Right lung (tissue), 2 donors: ENCODE measurements at regions not wholly inside any gene's neighbourhood (a gene's known extent, or its start where the extent isn't known, plus 50 kb on each side); places are given as distances from the start of the nearest gene placed in this dataset.
"Not testable (repeated sequence)": the region's sequence is repeated elsewhere in the genome, so short reads cannot be mapped to it uniquely, and the experiment has no call there.

Experiments
- DNase-seq, 2 donors: peaks; one replicate each; pipeline ENCODE4 v3.0.0-alpha.2; 2013

- DNase-seq: no peak
Measured at GRCh38 chr12:92061061-92061460, 84.6 kb downstream of the BTG1 start.

- DNase-seq: no peak
Measured at GRCh38 chr12:92059960-92060359, 85.7 kb downstream of the BTG1 start.

DNA sequence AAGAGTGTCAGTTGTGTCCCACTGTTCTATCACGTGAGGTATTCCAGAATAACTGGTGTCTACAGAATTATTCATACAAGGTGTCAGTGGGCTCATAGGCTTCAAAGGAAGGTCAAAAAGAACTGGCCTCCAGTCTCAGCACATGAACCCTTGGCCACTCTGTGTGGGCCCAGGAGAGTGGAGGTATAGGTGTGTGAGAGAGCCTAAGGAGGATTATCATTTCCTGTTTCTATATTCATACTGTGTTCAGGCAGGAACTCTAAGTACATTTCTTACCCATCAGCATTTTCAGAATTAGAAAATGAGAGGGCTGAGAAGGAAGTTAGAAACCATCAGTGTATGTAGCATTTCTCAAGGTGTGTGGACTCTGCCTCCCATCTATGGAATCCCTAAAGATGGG lies 87.0 kb downstream of the BTG1 start:
- no peak for DNase-seq

GRCh38 chr12:92056756-92057155 lies 88.9 kb downstream of the BTG1 start:
- DNase-seq: not testable (repeated sequence)

- DNase-seq: no peak
Measured at GRCh38 chr12:92056290-92056689, 89.4 kb downstream of the BTG1 start.

GRCh38 chr12:92055877-92056276 lies 89.8 kb downstream of the BTG1 start:
- DNase-seq: no peak

- DNase-seq: no peak
Measured at GRCh38 chr12:92051441-92051840, 94.2 kb downstream of the BTG1 start.

DNA sequence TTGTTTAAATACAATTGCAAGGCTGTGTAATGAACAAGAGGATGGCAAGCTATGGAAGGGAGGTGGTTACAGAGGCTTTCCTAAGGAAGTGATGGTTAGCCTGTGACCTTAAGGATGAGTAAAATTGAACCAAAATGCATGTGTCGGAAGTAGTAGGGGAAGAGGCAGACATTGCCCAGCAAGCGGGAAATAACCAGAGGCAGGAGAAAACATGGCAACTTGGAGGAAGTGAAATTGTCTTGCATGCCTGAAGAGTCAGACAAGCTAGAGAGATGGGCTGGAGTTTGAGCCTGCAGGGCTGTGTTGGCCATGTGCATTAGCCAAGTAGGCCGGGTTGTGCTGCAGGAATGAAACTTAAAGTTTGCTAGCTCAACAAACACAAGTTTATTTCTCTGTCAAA lies 96.2 kb downstream of the BTG1 start:
- DNase-seq: no peak

DNA sequence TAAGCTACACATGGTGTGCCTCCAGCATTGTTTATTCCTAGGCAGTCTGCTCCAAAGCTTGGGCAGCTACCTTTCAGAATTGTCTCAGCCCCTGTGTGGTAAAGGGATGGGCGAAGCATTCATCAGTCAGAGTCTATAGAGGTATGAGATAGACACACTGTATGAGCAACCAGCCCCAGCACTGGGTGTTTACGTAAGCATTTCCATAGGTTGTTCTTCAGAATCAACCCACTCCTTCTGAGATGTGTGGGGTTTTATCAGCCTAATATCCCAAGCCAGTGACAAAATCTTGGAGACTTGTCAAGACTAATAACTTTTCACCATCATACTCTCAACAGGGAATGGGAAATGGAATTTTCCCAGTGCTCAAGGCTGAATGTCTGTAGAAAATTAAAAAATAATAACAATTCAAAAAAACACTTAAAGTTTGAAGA lies 98.2 kb downstream of the BTG1 start:
- no peak for DNase-seq

DNA sequence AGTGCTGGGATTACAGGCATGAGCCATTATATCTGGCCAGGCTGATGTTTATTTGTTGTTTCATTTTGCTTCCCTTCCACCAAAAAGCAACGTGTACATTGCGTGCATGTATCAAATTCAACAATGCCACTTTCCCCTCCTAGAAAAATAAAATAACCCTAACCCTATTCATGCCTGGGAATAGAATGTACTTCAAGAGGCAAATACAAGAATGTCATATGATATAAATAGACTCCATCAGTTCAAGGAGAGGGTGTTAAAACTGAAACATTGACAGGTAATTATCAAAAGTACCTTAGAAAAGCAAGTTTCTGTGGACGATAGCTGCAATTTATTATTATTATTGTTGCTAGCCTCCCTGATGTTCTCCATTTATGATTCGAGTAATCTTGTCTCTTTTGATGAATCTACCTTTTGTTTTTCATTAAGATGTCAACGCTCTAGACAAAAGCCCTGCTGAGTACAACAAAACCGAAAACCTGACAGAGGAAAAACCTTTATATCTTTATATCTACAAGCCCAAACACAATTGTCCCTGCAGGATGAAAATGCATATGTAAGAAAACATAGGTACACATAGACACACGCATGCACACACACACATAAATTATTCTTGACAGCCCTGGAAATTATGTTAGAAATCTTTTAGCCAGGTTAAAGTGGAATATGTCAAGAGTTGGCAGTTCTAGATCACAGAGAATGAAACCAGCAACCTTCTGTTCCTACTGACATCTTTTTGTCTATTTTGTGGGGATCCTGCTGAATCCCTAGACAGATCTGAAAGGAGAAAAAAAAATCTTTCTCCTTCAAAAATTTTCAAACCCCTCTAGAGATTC lies 98.9 kb downstream of the BTG1 start:
- DNase-seq: no peak

DNA sequence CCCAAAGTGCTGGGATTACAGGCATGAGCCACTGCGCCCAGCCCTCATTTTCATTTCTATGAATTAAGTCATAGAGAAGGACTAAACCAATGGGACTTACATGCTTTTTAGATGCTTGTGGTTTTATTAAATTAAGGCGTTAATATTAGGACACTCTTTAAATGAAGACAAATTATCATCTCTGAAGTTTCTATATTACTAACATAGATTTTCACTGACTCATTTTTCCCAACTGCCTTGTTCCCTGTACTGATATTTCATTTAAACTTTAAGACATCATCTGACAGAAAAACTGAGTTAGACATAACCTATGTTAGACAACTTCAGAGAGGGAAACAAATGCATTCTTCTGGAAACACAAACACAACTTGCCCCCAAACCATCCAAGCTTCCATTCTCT lies 99.8 kb downstream of the BTG1 start:
- no peak for DNase-seq

- DNase-seq: no peak
Measured at GRCh38 chr12:92044435-92044834, 101.2 kb downstream of the BTG1 start.

DNA sequence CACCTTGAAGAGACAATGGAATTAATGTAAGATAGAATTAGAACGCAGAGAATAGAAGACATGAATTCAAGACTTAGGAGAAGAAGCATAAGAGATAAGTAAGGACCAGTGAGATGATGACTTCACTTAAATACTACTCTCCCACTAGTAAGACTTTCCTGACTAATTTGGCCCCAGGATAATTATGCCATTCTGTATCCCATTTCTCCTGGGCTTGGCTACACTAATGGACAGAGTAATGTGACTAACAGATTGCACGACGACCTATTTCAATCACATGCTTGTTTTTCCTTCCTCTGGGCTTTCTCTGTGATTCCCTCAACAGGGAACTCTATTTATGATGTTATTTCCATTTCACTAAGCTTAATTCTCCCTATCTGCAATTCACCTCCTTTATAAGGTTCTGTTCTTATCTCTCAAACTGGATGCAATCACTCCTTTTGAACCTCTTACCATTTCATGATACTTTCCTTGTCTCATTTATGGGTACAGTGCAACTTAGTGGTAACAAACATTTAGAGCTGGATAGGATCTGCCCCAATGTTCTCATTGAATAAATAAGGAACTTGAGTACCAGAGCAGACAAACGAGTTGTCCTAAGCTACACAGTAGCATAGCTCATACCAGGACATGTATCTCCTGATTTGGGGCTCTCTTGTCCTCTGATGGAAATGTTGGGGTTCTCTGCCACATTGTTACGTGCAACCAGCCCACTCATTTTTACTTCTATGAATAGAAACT lies 102.7 kb downstream of the BTG1 start:
- DNase-seq: no peak

GRCh38 chr12:92041742-92042141 lies 103.9 kb downstream of the BTG1 start:
- no peak for DNase-seq

DNA sequence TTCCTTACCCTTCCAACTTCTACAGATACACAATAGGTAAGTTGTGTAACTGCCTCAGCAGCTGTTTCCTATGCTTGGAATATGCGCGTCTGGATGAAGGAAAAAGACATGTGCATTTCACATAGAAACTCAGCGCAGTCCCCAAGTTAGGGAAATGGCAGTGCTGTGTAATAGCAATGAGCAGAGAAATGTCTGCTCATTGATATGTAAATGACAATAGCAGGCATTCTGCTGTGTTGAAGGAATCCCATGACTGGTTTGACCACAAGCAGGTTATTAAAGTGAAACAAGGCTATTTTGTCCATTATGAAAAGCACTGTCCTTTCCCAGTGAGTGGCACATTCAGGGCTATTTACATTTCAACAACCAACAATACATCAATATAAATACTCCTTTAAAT lies 106.6 kb downstream of the BTG1 start:
- no peak for DNase-seq

DNA sequence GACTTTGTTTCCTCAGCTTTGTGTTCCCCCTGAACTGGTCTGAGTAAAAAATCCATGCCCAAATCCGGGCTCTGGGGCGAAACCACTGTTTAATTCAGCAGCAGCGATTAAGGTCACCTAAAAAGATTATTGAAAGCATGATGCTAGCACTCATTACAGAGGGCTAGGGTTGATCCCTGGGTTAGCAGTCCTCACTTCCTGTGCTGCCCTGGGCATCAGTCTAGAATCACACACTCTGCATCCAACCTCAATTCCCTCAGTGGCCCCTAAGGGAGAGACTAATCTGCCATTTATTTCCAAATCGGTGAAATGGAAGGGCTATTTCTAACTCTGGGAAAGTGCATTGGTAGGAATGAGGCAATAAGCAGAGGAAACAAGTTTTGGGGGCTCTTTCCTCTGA lies 107.2 kb downstream of the BTG1 start:
- DNase-seq: no peak

GRCh38 chr12:92036771-92037453 lies 108.7 kb downstream of the BTG1 start:
- DNase-seq: peak; percentile 31 to 45

GRCh38 chr12:92036061-92036620 lies 109.5 kb downstream of the BTG1 start:
- no peak for DNase-seq

DNA sequence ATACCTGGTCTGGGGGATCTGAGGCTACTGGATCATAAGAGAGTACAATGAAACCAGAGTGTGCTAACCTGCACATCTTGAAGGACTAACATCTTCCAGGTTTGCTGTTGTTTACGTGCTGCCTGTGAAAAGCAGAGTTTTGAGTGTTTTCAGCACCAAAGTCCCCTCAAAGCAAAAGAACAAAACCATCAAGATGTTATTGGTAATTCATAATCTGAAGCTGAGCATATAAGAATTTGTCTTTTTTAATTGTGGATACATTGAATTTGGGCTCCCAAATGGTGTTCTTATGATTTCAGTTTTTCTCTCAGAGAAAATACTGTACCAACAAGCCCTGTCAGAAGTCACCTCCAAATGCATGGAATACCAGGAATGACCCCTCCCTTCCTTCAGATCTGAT lies 110.2 kb downstream of the BTG1 start:
- no peak for DNase-seq

GRCh38 chr12:92034858-92035401 lies 110.7 kb downstream of the BTG1 start:
- peak; percentile 40 to 42 for DNase-seq

DNA sequence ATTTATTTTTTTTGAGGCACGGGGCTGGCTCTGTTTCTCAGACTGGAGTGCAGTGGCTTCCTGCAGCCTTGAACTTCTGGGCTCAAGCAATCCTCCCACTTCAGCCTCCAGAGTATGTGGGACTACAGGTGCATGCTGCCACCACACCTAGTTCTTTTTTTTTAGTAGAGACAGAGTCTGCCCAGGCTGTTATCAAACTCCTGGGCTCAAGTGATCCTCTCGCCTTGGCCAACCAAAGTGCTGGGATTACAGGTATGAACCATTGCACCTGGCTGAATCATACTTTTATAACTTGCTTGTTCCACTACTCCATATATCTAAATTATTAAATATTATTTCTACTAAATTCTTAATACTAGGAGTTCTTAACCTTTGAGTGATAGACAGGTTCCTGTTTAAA lies 111.6 kb downstream of the BTG1 start:
- DNase-seq: no peak

GRCh38 chr12:92032965-92033364 lies 112.7 kb downstream of the BTG1 start:
- DNase-seq: no peak
